Activated naive CD4-positive, alpha-beta T cell treated with anti-CD3 and anti-CD28 coated beads, Interleukin-2, amount 50 U/mL, for 72 hours (primary cell): ENCODE measurements at regions not wholly inside any gene's neighbourhood (a gene's known extent, or its start where the extent isn't known, plus 50 kb on each side); places are given as distances from the start of the nearest gene placed in this dataset.

Experiments
- ATAC-seq, 2 donors: fragments of 150-1000 bp; cut with Tn5 transposase; 2 replicates each; pipeline ENCODE4 v1.10.0; 2021; ENCODE audit warnings: mild to moderate bottlenecking in 2 of 2, moderate library complexity in 2 of 2
- DNase-seq, 2 donors: peaks; one replicate each; pipeline ENCODE4 v3.0.0; 2021 to 2022; ENCODE audit warnings: low spot score in 2 of 2
- H3K27ac Mint-ChIP-seq, 2 donors: one replicate each; pipeline ENCODE4 v1.8.0; 2022; ENCODE audit warnings: mild to moderate bottlenecking in 2 of 2, mixed read lengths in 2 of 2
- H3K36me3 Mint-ChIP-seq, 2 donors: one replicate each; pipeline ENCODE4 v1.8.0; 2022; ENCODE audit warnings: mixed read lengths in 2 of 2
- H3K9me3 Mint-ChIP-seq, 2 donors: one replicate each; pipeline ENCODE4 v1.8.0; 2022; ENCODE audit warnings: mixed read lengths in 2 of 2

DNA sequence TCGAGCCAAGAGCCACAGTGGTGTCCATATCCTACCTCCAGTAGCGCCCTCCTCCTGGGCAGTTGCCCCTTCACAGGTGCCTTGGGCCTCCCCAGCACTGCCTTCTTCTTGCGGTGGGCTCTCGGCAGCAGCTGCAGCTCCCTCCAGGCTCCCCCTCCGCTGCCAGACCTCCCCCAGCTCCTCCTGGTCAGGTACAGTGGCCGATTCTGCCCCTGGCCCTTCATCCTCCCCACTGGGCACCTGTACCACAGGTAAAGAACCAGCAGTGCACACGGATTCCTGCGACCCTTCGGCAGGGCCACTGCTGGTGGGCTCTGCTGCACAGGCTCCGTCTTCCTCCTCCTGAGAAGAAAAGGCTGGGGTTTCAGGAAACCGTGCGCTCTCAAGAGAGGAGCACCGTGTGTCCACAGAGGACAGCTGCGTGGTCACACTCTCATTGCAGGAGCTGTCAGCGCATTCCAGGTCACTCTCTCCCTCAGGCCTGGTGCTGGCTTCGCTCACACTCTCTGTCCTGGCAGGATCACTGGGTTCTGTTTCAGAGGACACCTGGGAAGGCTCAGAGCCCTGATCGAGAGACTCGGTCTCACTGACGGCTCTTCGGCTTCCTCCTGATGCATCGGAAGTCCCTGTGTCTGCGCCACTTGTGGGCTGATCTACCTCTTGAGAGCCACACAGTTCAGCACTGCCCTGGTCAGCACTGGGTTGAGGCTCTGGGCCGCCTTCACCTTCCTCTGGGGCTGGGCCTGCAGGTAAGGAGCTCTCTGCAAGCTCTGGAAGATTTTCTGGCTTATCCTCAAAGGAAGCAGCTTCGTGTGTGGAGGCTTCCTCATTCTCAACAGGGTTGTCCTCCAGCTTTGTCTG lies 147.4 kb upstream of the STK17B start:
- H3K9me3 Mint-ChIP-seq = no peaks in the 10 kb centered on the region
- ATAC-seq = no peak

DNA sequence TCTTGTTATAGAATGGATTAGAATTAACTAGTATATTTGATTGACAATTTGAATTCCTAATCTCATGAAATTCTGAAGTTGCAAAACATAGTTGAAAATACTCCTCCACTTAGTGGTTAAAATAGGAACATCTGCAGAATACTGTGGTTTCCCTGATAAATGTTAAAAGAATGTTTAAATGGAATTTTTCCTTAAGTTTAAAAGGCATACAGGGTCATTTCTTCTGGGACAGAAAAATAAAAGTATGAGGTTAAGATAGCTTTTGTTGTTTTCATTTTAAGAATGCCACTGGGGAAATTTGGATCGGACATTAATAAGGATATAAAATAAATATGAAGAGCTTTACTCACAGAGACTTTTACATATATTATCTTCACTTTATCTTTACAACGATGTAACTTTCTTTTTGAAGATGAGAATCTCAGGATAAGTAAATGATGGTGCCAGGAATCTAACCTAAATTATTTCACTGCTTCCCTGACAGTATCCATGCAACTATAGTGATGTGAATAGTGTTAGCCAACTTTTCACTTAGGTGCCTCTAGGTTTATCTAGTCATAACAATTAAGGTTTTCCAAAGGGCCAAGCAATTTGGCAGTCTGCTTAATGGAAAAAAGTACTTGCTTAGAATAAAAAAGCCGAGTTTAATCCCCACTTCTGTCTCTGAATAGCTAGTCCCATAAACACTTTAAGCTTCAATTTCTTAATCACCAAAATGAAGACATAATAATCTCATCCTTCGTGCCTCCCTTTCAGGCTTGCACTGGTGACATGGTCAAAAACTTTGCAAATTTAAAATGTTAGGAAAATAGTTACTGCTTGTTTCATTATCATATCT lies 151.8 kb upstream of the STK17B start:
- ATAC-seq (no peak), DNase-seq (no peak)
- no peaks in the 10 kb centered on the region for H3K9me3 Mint-ChIP-seq
- H3K27ac Mint-ChIP-seq = no peak overlapping the region
- no peaks in the 10 kb centered on the region for H3K36me3 Mint-ChIP-seq

More for the DNA sequence above, 147.4 kb upstream of the STK17B start:
- peak overlapping the region; percentile 21 to 46 for H3K27ac Mint-ChIP-seq
- no peaks in the 10 kb centered on the region for H3K36me3 Mint-ChIP-seq
- DNase-seq = no peak

DNA sequence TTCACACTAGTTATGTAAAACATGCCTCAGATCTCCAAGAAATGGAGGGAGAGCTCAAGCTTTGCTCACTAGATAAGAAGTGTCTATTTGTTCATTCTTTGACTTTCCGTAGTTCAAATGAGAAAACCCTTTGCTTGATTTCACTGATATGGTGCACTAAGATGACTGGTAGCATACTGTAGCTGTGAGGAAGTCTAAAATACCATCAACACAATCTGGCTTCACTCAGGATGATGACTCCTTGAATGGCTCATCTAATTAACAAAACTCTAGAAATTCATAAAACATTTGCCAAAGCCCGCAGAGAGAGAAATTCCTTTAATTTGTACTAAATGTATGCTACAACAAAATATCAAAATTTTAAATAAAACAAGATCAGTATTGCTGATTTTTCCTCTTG lies 152.8 kb upstream of the STK17B start:
- H3K36me3 Mint-ChIP-seq = no peaks in the 10 kb centered on the region
- ATAC-seq = no peak
- H3K27ac Mint-ChIP-seq = no peak overlapping the region
- no peaks in the 10 kb centered on the region for H3K9me3 Mint-ChIP-seq
- no peak for DNase-seq

DNA sequence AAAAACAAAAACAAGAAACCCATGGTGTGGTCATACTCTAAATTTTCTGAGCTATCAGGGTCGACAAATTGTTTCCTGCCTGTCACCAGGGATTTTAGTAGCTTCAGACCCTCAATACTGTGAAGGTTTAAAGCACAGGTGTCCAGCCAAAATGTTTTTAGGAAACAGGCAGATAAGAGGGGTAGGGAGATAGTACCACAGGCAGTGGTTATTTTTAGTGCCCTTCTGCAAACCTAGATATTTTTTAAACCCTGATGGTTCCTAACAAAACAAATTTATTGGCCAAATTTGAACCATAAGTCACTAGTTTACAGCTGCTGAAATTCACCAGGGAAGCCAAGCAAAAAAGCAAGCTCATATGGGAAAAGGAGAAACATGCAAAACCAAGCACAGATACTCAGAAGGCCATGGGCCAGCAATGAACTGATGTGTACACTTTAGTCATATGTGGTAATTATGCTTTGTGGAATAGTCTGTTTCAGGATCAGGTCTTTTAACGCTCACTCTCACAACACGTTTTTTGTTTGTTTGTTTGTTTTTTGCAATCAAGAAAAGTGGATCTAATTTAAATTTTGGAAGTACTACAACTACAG lies 156.8 kb upstream of the STK17B start:
- H3K36me3 Mint-ChIP-seq = no peaks in the 10 kb centered on the region
- no peak overlapping the region for H3K27ac Mint-ChIP-seq
- ATAC-seq (no peak), DNase-seq (no peak)
- H3K9me3 Mint-ChIP-seq = no peaks in the 10 kb centered on the region

DNA sequence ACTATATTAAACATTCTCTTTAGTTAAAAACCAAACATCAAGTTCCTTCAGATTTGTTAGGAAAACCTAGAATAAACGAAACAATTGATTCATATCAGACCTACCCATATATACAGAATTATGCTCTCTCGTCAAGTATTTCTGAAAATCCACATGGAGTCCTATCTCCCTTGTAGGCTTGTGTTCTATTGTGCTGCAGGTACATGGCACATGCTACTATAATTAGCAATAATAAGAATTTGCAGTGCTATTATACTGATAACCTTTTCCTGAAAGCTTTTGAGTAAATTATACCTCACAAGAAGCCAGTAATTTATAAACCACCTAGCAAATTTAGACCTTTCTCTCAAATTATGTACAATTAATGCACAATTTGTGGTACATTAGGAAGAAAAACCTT lies 158.6 kb upstream of the STK17B start:
- ATAC-seq (no peak), DNase-seq (no peak)
- H3K27ac Mint-ChIP-seq = no peak overlapping the region
- no peaks in the 10 kb centered on the region for H3K9me3 Mint-ChIP-seq
- H3K36me3 Mint-ChIP-seq = no peaks in the 10 kb centered on the region

DNA sequence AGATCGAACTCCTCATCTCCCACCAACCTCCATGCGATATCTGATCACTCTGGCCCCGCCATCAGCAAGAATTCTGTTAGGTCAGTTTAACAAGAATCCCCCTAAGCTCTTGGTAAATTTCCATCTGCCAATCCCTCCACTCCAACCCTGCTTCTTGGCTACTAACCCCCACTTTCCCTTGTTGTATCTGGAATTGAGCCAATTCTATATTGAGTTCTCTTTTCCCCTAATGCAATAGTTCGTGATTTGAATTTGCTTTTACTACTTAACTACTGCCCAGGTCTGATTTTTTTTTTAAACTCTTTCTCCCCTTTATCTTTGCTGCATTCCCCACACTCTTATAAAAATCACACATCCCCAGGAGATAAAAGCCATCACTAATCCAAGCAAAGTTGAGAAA lies 159.3 kb upstream of the STK17B start:
- DNase-seq (no peak), ATAC-seq (no peak)
- Mint-ChIP-seq H3K9me3 (no peaks in the 10 kb centered on the region), H3K36me3 (no peaks in the 10 kb centered on the region), H3K27ac (no peak overlapping the region)

DNA sequence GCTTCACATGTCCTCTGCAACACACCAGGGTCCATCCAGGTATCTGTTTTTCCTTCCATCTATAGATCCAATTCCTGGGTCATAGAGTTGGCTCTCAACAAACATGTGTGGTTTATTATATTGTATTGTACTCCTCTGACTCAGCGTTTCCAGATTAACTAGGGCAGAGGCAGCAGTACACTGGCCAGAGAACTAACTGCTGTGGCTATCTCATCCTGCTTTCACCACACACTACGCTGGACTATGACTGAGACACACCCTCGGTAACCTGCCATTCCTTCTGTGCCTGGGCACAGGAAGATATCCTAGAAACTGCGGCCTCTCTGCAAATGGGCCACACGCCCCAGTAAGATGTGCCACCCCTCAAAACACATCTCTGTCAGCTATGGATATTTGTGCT lies 159.8 kb upstream of the STK17B start:
- H3K36me3 Mint-ChIP-seq = no peaks in the 10 kb centered on the region
- no peak for DNase-seq
- H3K27ac Mint-ChIP-seq = no peak overlapping the region
- no peaks in the 10 kb centered on the region for H3K9me3 Mint-ChIP-seq
- no peak for ATAC-seq

DNA sequence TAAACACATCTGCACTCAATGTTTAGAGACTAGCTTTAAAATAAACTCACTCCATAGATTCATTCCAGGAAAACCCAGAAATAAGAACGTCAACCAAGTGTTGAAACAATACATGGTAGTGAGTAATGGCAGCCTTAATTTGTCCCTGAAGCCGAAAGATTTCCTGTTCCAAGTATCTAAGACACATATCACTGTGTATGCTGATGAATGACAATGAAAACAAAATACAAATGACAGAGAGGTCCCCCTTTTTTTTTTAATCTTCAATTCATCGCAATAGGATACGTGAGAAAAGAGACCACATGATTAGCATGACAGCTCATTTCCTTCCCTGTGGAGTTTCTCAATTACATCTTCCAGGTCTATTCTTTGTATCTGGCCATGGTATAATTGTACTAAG lies 160.5 kb upstream of the STK17B start:
- ATAC-seq = peak in 1 of 2 donors; percentile 53
- DNase-seq = no peak
- H3K36me3 Mint-ChIP-seq = no peaks in the 10 kb centered on the region
- no peaks in the 10 kb centered on the region for H3K9me3 Mint-ChIP-seq
- H3K27ac Mint-ChIP-seq = no peak overlapping the region

DNA sequence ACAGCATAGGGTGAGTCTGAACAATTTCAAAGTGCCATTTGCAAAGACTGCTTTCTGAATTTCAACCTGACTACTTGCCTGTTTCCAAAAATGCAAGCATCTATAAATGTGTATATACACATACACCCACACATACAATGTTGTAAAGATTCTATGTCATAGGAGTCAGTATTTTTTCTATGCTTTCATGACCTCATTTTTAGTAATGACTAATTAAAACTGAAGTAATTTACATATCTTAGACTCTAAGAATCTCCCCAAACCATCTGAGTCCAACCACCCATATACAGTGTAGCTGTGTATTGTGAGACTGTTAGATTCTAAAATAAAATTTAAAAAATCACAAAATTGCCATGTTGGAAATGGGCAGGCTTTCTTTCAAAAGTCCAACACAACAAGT lies 162.0 kb upstream of the STK17B start:
- Mint-ChIP-seq H3K27ac (no peak overlapping the region), H3K36me3 (no peaks in the 10 kb centered on the region), H3K9me3 (no peaks in the 10 kb centered on the region)
- DNase-seq (no peak), ATAC-seq (peak in 1 of 2 donors; percentile 69)

DNA sequence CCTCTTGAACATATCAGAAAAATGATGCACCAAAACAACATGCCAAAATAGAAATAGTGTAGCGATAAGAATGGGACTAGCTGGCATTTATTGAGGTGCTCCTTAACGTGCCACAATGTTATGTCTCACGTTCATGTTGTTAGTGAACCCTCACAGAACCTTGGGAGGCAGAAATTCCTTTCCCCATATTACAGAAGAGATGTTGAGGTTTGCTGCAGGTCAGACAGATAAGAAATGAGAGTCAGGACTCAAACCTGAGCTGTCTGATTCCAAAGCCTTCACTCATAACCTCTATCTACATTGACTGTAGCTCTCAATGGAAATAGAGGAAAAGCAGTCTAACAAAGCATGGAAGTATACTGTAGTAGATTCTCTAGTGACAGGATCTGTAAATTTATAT lies 163.3 kb upstream of the STK17B start:
- Mint-ChIP-seq H3K27ac (no peak overlapping the region), H3K36me3 (no peaks in the 10 kb centered on the region)
- DNase-seq = no peak

DNA sequence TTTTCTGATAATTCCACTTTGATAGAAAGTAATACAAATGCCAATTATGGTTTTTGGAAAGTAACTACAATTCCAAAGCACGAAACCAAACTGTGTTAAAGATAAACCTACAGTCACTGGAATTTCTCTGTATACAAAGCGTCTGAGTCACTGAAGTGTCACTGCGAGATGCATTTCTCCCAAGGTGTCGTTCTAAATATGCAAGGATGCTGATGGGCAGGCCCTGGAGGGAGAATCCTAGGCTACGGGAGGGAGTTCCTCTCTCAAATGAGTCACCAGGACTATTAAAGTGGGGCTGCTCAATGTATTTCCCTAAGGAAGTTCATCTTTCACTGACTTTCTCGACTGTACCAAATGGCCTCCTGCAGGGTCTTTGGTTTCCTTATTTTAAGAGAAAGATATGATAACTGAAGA lies 163.8 kb upstream of the STK17B start:
- Mint-ChIP-seq H3K27ac (no peak overlapping the region), H3K36me3 (no peaks in the 10 kb centered on the region), H3K9me3 (no peaks in the 10 kb centered on the region)
- ATAC-seq (no peak), DNase-seq (no peak)

More for the DNA sequence above, 163.3 kb upstream of the STK17B start:
- no peaks in the 10 kb centered on the region for H3K9me3 Mint-ChIP-seq
- ATAC-seq = no peak

DNA sequence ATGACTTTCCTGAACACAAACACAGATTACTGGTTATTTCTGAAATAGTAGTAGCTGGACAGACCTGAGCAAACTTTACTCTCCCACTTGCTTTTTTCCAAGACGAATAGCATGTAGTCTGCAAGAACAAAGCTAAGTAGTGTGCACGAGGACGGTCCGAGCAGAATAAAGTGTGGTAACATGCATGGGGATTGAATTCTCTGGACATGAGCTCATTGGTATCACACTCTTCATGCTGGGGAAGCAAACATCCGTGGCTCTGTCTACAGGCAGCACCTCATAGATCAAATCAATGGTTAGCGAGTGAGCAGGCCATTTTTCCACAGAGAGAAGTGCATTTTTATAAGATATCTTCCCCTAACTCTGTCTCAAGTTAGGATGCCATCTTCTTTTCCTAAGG lies 164.8 kb upstream of the STK17B start:
- DNase-seq (no peak), ATAC-seq (no peak)
- Mint-ChIP-seq H3K36me3 (no peaks in the 10 kb centered on the region), H3K27ac (no peak overlapping the region), H3K9me3 (no peaks in the 10 kb centered on the region)

DNA sequence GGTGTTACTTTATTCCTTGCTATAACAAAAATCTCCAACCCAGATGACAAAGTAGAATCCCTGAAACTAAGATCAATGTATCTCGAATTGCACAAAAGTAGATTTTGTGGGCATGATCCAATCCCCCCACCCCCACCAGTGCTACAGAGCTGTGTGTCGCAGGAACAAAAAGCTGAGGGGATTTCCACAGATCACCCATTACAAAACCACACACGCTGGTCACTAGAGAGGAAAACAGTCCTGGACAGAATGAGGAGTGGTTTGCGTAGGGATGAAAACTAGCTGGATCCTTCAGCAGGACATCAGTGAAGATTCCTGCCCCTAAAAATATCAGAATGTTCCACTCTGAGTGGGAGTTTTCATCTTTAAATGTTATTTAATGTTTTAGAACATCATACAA lies 165.3 kb upstream of the STK17B start:
- no peak for DNase-seq
- H3K9me3 Mint-ChIP-seq = no peaks in the 10 kb centered on the region

DNA sequence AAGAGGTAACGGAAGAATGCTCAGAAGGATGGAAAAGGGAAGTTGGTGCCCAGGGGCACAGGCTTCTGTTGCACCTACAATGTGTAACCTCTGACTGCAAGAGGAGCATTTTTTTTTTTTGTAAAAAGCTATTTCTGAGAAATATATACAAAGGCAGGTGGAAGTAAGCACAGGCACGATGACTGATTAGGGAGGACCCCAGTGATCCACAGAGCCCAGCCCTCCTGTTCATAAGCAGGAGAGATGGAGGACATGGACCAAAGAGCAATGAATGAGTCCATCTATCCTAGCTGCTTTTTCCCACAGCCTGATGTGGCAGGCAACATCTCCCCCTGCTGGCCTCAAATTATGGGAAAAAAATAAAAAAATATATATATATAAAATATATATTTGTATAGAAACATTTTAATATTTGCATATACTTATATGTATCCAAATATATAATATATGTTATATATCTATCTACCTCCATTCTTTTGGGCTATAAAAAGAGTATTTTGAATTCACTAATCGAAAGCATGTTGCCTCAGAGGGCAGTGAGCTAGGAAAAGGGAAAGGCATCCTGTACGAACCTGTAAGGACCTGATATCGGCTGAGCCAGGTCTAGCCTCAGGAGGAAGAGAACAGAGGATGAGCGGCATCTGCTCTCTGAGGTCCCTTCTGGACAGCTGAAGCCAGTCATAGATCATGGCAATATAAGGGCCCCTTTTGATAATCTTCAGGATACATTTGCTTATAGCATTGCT lies 166.0 kb upstream of the STK17B start:
- no peaks in the 10 kb centered on the region for H3K36me3 Mint-ChIP-seq
- DNase-seq = peak in 1 of 2 donors; percentile 20

More for the DNA sequence above, 165.3 kb upstream of the STK17B start:
- no peak for ATAC-seq
- Mint-ChIP-seq H3K36me3 (no peaks in the 10 kb centered on the region), H3K27ac (no peak overlapping the region)

DNA sequence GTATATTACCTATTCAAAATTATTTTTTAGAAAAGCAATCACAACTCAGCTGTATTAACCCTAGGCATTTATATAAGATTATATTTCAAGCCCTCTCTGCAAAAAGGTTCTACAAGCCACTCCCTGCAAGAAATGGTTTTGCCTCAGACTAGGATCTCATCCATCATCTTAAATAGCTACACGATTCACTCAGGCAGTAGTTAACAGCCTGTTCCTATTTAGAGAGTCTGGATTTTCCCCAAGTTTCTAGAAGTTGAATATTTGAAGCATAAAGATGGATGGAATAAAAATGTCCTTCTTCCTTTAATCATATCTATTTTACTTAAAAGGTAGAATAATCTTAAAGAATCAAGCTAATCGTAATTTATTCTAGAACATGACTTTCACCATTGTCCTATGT lies 167.1 kb upstream of the STK17B start:
- Mint-ChIP-seq H3K9me3 (no peaks in the 10 kb centered on the region), H3K27ac (no peak overlapping the region), H3K36me3 (no peaks in the 10 kb centered on the region)
- DNase-seq = no peak
- no peak for ATAC-seq

More for the DNA sequence above, 166.0 kb upstream of the STK17B start:
- no peaks in the 10 kb centered on the region for H3K9me3 Mint-ChIP-seq
- peak; percentile 44 to 54 for ATAC-seq
- H3K27ac Mint-ChIP-seq = no peak overlapping the region

DNA sequence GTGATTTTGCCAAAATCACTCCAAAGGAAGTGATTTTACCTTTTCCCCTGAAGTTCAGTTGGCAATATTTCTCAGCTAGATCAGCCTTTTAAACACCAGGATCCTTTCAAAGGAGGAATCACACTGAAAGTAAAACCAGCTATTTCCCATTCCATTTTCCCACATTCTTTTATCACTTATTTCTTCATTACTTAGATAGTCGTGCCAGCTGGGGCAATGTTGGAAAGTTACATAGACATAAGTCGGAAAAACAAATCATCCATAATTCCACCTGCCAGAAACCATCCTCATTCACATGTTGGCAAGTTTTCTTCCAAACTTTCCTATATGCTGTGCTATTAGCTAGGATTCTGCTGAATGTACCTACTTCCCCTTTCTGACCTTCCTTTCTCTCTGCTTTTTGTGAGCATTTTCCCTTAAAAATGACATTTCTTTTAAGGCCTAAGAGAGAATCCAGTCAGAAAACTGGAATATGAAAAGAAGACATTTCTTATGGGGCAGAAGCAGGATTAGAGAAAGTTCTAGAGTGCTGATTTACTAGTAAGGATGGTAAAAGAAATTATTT lies 170.0 kb upstream of the STK17B start:
- H3K36me3 Mint-ChIP-seq = no peaks in the 10 kb centered on the region
- no peak for ATAC-seq
- DNase-seq = no peak
- H3K27ac Mint-ChIP-seq = no peak overlapping the region
- H3K9me3 Mint-ChIP-seq = no peaks in the 10 kb centered on the region
